COR-L47 (cell line): ENCODE measurements at regions not wholly inside any gene's neighbourhood (a gene's known extent, or its start where the extent isn't known, plus 50 kb on each side); places are given as distances from the start of the nearest gene placed in this dataset.

Experiments
- DNase-seq: peaks from one replicate; lab custom pipeline; 2025; lab: John Stamatoyannopoulos, UW

DNA sequence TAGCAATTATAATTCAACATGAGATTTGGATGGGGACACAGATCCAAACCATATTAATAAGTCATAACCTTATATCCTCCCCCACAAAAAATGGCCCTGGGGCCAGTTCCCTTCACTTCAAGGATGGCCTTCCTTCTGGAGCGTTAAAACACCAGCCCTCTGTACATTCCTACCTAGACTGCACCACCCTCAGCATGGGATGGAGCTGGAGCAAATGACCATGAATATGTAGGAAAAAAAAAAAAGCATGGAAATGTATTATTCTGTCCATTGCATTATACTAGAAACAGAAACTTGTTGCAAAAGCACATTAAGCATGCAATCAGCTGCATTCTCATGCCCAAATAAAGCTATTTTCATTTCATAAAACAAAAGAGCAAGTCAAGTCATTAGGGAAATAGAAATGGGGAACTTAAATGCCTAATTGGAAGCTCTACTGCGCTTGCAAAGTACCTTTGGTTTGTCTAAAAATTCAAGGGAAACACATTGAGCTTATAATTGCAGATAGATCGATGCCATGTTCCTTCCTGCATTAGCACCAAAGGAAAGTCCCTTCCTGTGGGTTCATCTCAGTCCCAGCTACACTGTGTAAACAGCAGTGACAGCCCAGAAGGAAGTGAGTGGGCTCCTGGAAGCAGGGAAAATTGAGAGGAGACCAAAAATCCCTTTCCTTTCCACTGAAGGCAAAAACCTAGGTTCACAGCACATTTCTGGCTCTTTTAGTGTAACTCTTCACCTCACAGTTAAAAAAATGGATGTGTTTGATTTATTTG lies 252.0 kb upstream of the KLHL29 start:
- no peak for DNase-seq

GRCh38 chr2:23134726-23135125 lies 250.3 kb upstream of the KLHL29 start:
- DNase-seq = no peak

GRCh38 chr2:23135481-23136100 lies 249.4 kb upstream of the KLHL29 start:
- DNase-seq = no peak

DNA sequence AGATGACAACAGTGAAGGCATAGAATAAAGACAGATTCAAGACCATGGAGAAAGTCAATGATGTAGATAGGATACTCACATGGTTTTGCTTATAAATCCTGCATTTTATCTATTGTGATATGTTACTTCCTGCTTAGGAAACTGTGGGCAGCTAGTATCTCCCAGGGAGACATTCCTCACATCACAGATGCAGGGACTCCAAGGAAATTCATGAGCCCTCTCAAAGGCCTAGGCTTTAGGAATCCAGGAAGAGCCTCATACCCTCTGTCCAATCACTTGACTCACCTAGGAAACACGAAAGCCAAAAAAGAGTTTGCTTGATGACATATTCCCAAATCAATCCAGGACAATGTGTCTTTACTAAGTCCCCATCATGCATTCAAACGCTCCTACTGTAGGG lies 247.8 kb upstream of the KLHL29 start:
- no peak for DNase-seq

- DNase-seq = no peak
These were observed 246.3 kb upstream of the KLHL29 start for GRCh38 chr2:23138701-23139100.

DNA sequence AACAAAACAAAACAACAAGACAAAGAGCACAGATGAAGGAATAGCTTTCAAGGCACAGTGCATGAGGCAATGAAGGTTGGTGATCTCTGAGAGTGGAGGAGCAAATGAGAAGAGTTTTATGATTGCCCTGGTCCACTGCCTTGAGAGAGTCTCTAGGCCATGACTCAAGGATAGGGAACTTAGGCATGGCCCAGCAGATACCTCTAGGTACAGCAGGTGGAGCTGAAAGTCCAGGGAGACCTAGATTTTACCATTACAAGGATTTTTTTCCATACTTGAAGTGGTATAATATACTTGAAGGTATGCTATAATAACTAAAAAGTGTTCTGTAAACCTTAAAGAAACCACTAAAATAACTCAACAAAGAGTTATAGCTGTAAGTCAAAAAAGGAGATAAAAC lies 239.5 kb upstream of the KLHL29 start:
- no peak for DNase-seq

DNA sequence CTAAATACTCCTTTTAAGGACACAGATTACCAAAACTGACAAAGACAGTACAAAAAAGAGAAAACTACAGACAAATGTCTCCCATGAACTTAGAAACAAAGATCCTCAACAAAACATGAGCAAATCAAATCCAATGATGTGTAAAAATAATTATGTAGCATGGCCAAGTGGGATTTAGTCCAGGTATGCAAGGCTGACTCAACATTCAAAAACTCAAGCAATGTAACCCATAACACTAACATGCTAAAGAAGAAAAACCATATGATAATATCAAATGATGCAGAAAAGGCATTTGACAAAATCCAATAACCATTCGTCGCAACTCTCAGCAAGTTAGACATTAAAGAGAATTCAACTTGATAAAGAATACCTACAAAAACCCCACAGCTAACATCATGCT lies 239.0 kb upstream of the KLHL29 start:
- no peak for DNase-seq

- no peak for DNase-seq
These were observed 236.6 kb upstream of the KLHL29 start for GRCh38 chr2:23148342-23148741.

- DNase-seq = no peak
These were observed 235.2 kb upstream of the KLHL29 start for GRCh38 chr2:23149777-23150176.

- no peak for DNase-seq
These were observed 231.5 kb upstream of the KLHL29 start for GRCh38 chr2:23153484-23153883.

GRCh38 chr2:23155022-23155421 lies 230.0 kb upstream of the KLHL29 start:
- DNase-seq = no peak

GRCh38 chr2:23157812-23158211 lies 227.2 kb upstream of the KLHL29 start:
- no peak for DNase-seq

- DNase-seq = no peak
These were observed 226.7 kb upstream of the KLHL29 start for GRCh38 chr2:23158306-23158705.

GRCh38 chr2:23159746-23160405 lies 225.1 kb upstream of the KLHL29 start:
- no peak for DNase-seq

- DNase-seq = no peak
These were observed 220.8 kb upstream of the KLHL29 start for GRCh38 chr2:23164173-23164572.

GRCh38 chr2:23169896-23170295 lies 215.1 kb upstream of the KLHL29 start:
- no peak for DNase-seq

GRCh38 chr2:23171108-23171507 lies 213.9 kb upstream of the KLHL29 start:
- DNase-seq = no peak

DNA sequence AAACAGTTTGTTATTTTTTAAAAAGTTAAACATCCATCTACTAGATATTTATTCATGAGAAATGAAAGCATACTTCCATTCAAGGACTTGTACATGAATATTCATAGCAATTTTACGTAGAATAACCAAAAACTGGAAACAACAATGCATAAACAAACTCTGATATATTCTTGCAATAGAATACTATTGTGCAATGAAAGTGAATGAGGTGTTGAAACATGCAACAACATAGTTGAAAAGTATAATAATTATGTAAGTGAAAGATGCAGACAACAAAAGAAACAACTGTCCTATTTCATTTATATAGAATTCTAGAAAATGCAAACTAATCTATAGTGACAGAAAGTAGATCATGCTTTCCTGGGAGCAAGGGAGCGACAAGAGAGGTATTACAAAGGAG lies 206.6 kb upstream of the KLHL29 start:
- DNase-seq = no peak

GRCh38 chr2:23183733-23184132 lies 201.2 kb upstream of the KLHL29 start:
- no peak for DNase-seq

- DNase-seq = no peak
These were observed 186.5 kb upstream of the KLHL29 start for GRCh38 chr2:23198316-23199114.

- DNase-seq = no peak
These were observed 185.7 kb upstream of the KLHL29 start for GRCh38 chr2:23199115-23199918.
